Loucy (cell line): ENCODE measurements at regions not wholly inside any gene's neighbourhood (a gene's known extent, or its start where the extent isn't known, plus 50 kb on each side); places are given as distances from the start of the nearest gene placed in this dataset.

Experiments
- H2AFZ ChIP-seq: fragments of 200-600 bp; sonication (generic); 2 replicates; pipeline ENCODE4 v1.6.0; 2016; ENCODE audit warnings: antibody characterized with exemption, mild to moderate bottlenecking, low read length, moderate library complexity
- H3F3A ChIP-seq: fragments of 200-600 bp; 2 replicates; pipeline ENCODE4 v1.6.0; 2016; ENCODE audit warnings: antibody characterized with exemption, low read depth, mild to moderate bottlenecking
- H3K27me3 ChIP-seq: fragments of 200-600 bp; sonication (generic); 2 replicates; pipeline ENCODE4 v1.6.1; 2014; ENCODE audit warnings: low read length, mild to moderate bottlenecking; ENCODE audit not compliant: insufficient read depth, poor library complexity, severe bottlenecking
- H3K36me3 ChIP-seq: fragments of 200-600 bp; sonication (generic); 2 replicates; pipeline ENCODE4 v1.6.1; 2016; ENCODE audit warnings: low read length; ENCODE audit not compliant: insufficient read depth
- H3K4me1 ChIP-seq: fragments of 200-600 bp; sonication (generic); 2 replicates; pipeline ENCODE4 v1.5.1; 2014; ENCODE audit warnings: low read length, mild to moderate bottlenecking; ENCODE audit not compliant: insufficient read depth, poor library complexity, severe bottlenecking
- H3K4me2 ChIP-seq: fragments of 200-600 bp; sonication (generic); 2 replicates; pipeline ENCODE4 v1.6.0; 2014; ENCODE audit warnings: antibody characterized with exemption, low read length, low read depth, mild to moderate bottlenecking; ENCODE audit not compliant: poor library complexity, severe bottlenecking
- H3K4me3 ChIP-seq: fragments of 200-600 bp; sonication (generic); 2 replicates; pipeline ENCODE4 v1.5.1; 2014; ENCODE audit warnings: low read length, mild to moderate bottlenecking, mixed read lengths; ENCODE audit not compliant: poor library complexity, severe bottlenecking
- H3K79me2 ChIP-seq: fragments of 200-600 bp; sonication (generic); 2 replicates; pipeline ENCODE4 v1.6.1; 2014; ENCODE audit warnings: low read length; ENCODE audit not compliant: insufficient read depth
- H3K9ac ChIP-seq: fragments of 200-600 bp; sonication (generic); 2 replicates; pipeline ENCODE4 v1.6.0; 2014; ENCODE audit warnings: mild to moderate bottlenecking, low read depth, low read length, moderate library complexity; ENCODE audit not compliant: poor library complexity, severe bottlenecking
- H3K9me2 ChIP-seq: fragments of 200-600 bp; sonication (generic); replicated peaks from 2 replicates; pipeline ENCODE4 v1.6.1; 2016; ENCODE audit warnings: low read depth, low read length, mixed read lengths
- H3K9me3 ChIP-seq: fragments of 200-600 bp; sonication (generic); 2 replicates; pipeline ENCODE4 v1.6.1; 2014; ENCODE audit warnings: mild to moderate bottlenecking, antibody characterized with exemption, low read length, low read depth; ENCODE audit not compliant: insufficient read depth
- H4K20me1 ChIP-seq: fragments of 200-600 bp; sonication (generic); 2 replicates; pipeline ENCODE4 v1.6.0; 2014; ENCODE audit warnings: antibody characterized with exemption, low read length, mild to moderate bottlenecking; ENCODE audit not compliant: insufficient read depth, poor library complexity, severe bottlenecking
- EZH2phosphoT487 ChIP-seq: fragments of 200-600 bp; IDR thresholded peaks from 2 replicates; pipeline ENCODE4 v1.6.1; 2018; ENCODE audit warnings: antibody characterized with exemption, mild to moderate bottlenecking, moderate library complexity, borderline replicate concordance
- TF ChIP-seq, protein P1 (sequence below): fragments of 200-600 bp; sonication (generic); conservative IDR thresholded peaks from 2 replicates; pipeline ENCODE4 v1.5.1; 2014; ENCODE audit warnings: mild to moderate bottlenecking, antibody characterized with exemption, low read length

DNA sequence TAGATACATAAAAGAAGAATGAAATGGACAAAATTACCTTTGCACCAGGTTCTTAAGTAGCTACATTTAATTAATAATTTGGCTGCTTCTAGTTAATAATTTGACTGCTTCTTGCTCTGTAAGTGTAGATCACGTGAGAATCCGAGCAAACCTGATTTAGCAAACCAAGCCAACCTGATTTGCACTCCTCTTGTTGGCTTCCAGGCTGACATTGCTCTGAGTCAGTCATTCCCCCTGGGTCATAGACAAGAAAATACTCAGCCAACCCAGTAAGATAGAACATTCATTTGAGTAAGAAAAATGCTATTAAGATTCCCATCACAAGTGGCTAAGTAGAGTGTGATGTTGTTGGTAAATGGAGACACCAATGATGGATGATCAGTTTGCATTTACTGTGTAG is 304.1 kb downstream of the C11orf87 start:
- no peak for TF ChIP-seq EZH2phosphoT487
- TF ChIP-seq, protein P1, sequence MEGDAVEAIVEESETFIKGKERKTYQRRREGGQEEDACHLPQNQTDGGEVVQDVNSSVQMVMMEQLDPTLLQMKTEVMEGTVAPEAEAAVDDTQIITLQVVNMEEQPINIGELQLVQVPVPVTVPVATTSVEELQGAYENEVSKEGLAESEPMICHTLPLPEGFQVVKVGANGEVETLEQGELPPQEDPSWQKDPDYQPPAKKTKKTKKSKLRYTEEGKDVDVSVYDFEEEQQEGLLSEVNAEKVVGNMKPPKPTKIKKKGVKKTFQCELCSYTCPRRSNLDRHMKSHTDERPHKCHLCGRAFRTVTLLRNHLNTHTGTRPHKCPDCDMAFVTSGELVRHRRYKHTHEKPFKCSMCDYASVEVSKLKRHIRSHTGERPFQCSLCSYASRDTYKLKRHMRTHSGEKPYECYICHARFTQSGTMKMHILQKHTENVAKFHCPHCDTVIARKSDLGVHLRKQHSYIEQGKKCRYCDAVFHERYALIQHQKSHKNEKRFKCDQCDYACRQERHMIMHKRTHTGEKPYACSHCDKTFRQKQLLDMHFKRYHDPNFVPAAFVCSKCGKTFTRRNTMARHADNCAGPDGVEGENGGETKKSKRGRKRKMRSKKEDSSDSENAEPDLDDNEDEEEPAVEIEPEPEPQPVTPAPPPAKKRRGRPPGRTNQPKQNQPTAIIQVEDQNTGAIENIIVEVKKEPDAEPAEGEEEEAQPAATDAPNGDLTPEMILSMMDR = no peak
- no peak overlapping the region for H2AFZ ChIP-seq
- no peaks in the 10 kb centered on the region for H3K79me2 ChIP-seq
- H3K27me3 ChIP-seq = no peaks in the 10 kb centered on the region
- no peak overlapping the region for H3K9ac ChIP-seq
- H3F3A ChIP-seq = no peaks in the 10 kb centered on the region
- no peaks in the 10 kb centered on the region for H3K9me3 ChIP-seq
- H4K20me1 ChIP-seq = no peaks in the 10 kb centered on the region
- no peaks in the 10 kb centered on the region for H3K4me1 ChIP-seq
- H3K36me3 ChIP-seq = no peaks in the 10 kb centered on the region
- no peak overlapping the region for H3K4me3 ChIP-seq
- no peaks in the 10 kb centered on the region for H3K9me2 ChIP-seq
- no peak overlapping the region for H3K4me2 ChIP-seq

DNA sequence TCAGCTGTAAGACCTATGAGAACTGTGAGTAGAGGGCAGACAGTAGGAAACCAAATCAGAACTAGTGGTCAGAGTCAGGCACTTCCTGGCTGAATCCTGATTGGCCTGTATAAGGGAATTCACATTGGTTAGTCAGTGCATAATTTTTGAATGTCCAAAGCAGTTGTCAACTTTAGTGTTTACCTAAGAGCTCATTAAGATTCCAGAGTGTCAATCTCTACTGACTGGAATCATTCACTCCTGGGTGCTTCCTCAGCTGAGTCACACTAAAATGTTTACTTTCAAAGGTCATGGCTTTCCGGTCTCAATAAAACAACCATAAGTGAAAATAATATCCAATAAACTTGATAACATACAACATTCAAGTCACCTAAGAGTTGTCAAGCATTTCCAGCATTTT is 306.1 kb downstream of the C11orf87 start:
- H3K79me2 ChIP-seq = no peaks in the 10 kb centered on the region
- no peaks in the 10 kb centered on the region for H4K20me1 ChIP-seq
- no peak overlapping the region for H3K9ac ChIP-seq
- H3F3A ChIP-seq = no peaks in the 10 kb centered on the region
- no peaks in the 10 kb centered on the region for H3K9me2 ChIP-seq
- TF ChIP-seq EZH2phosphoT487 = no peak
- TF ChIP-seq, protein P1 = no peak
- H2AFZ ChIP-seq = no peak overlapping the region
- H3K27me3 ChIP-seq = no peaks in the 10 kb centered on the region
- no peaks in the 10 kb centered on the region for H3K9me3 ChIP-seq
- no peaks in the 10 kb centered on the region for H3K4me1 ChIP-seq
- H3K4me2 ChIP-seq = no peak overlapping the region
- no peak overlapping the region for H3K4me3 ChIP-seq
- no peaks in the 10 kb centered on the region for H3K36me3 ChIP-seq

DNA sequence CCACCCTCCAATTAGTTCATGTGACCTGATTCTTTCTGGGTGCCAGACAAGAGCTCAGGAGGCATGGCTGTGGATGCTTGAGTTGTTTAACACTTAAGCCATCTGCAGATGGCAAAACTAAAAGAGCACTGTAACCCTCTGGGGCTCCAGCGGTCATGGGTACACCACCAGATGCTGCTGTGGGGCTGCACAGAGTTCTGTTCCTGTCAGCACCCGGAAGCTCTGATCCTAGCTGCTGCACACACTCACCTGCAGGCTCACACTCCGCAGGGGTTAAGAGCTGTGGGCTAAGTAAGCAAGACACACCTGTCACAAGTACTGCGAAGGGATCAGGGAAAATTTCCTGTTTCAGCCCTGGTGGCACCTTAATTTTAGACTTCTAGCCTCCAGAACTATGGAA is 307.8 kb downstream of the C11orf87 start:
- Histone ChIP-seq H3K4me3 (no peak overlapping the region), H3K4me1 (no peaks in the 10 kb centered on the region), H3K4me2 (no peak overlapping the region), H3K9ac (no peak overlapping the region), H3K9me2 (no peaks in the 10 kb centered on the region), H3K27me3 (no peaks in the 10 kb centered on the region), H4K20me1 (no peaks in the 10 kb centered on the region), H3K9me3 (no peaks in the 10 kb centered on the region), H3K79me2 (no peaks in the 10 kb centered on the region), H2AFZ (no peak overlapping the region), H3K36me3 (no peaks in the 10 kb centered on the region), H3F3A (no peaks in the 10 kb centered on the region)
- TF ChIP-seq, protein P1 = no peak
- no peak for TF ChIP-seq EZH2phosphoT487
